Thyroid gland (tissue), 4 donors: ENCODE measurements at regions not wholly inside any gene's neighbourhood (a gene's known extent, or its start where the extent isn't known, plus 50 kb on each side); places are given as distances from the start of the nearest gene placed in this dataset.
"Not testable (repeated sequence)": the region's sequence is repeated elsewhere in the genome, so short reads cannot be mapped to it uniquely, and the experiment has no call there.

Experiments
- DNase-seq, 2 donors: peaks; one replicate each; pipeline ENCODE4 v3.0.0-alpha.2; 2019
- H3K27ac ChIP-seq, 3 donors: fragments of 200-600 bp; sonication (generic); 1 replicate in 2 of 3; 2 replicates in 1 of 3; pipeline ENCODE4 v1.5.1; 2016 to 2019; ENCODE audit warnings: mild to moderate bottlenecking in 1 of 3, moderate library complexity in 1 of 3
- H3K27me3 ChIP-seq: fragments of 200-600 bp; sonication (generic); one replicate; pipeline ENCODE4 v1.5.1; 2019
- H3K36me3 ChIP-seq, 2 donors: fragments of 200-600 bp; sonication (generic); one replicate each; pipeline ENCODE4 v1.5.1; 2016 to 2019
- H3K4me1 ChIP-seq, 2 donors: fragments of 200-600 bp; sonication (generic); one replicate each; pipeline ENCODE4 v1.5.1; 2017 to 2019
- H3K4me3 ChIP-seq, 3 donors: fragments of 200-600 bp; sonication (generic); replicated peaks in 1 of 3; 1 replicate in 2 of 3; 2 replicates in 1 of 3; pipeline ENCODE4 v1.5.1; 2016; ENCODE audit warnings: mild to moderate bottlenecking in 1 of 3
- H3K9me3 ChIP-seq: fragments of 200-600 bp; sonication (generic); one replicate; pipeline ENCODE4 v1.5.1; 2017
- CTCF ChIP-seq, 6 experiments: fragments of 200-600 bp in 3 of 6; fragments of 450-650 bp in 3 of 6; sonication (generic) in 3 of 6; IDR thresholded peaks; one replicate each; pipeline ENCODE4 v1.5.1; 2016 to 2019; ENCODE audit warnings: antibody characterized with exemption in 6 of 6, mild to moderate bottlenecking in 2 of 6, inconsistent platforms in 1 of 6, moderate library complexity in 1 of 6
- POLR2A ChIP-seq, 2 donors: fragments of 450-650 bp; IDR thresholded peaks; one replicate each; pipeline ENCODE4 v1.6.1; 2017; ENCODE audit warnings: antibody characterized with exemption in 2 of 2, mild to moderate bottlenecking in 2 of 2, moderate library complexity in 1 of 2
- WGBS, 2 donors: methylation state at CpG; one replicate each; pipeline ENCODE4 v1.1.5; 2017; 5-methylcytosine and 5-hydroxymethylcytosine counted together
- intact Hi-C: fragments of 100-400 bp; cut with DNase I; formaldehyde crosslinking; loops from one replicate; pipeline ENCODE4 v1.15.1; 2023

DNA sequence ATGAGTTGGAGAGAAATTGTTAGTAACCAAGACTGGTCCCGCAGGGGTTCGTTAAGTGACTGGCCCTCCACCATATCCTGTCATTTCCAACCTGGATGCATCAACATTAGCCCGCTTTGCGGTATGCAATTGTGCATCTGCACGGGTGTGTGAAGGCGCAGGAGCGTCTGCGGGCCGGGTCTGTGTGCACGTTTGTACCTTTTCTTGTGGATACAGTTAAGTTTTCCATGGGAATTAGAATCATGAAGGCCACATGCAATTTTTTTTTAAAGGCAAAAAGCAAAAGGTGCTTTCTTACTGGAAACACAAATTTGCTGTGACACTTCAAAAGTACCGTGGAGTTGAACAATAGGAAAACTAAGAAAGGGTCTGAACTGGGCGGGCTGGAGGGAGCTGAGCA, 355.4 kb upstream of the ZFHX3 start:
- H3K9me3 ChIP-seq, result no peaks in the 10 kb centered on the region
- H3K27me3 ChIP-seq, result no peaks in the 10 kb centered on the region
- WGBS, 2 donors, result 89 to 91% methylated on average over 12 of the region's 12 CpGs
- H3K27ac ChIP-seq, result no peak overlapping the region
- DNase-seq, result no peak
- no peaks in the 10 kb centered on the region for H3K36me3 ChIP-seq
- intact Hi-C loops, result no loop called here
- TF ChIP-seq POLR2A (IDR thresholded peaks at IDR 0.05), result no peak
- TF ChIP-seq CTCF (IDR thresholded peaks at IDR 0.05), result no peak
- H3K4me3 ChIP-seq, result no peak overlapping the region
- peaks cover 0 to 4% of the 10 kb centered on the region in 2 donors for H3K4me1 ChIP-seq

GRCh38 chr16:73400951-73401350, 353.0 kb upstream of the ZFHX3 start:
- no peak for TF ChIP-seq CTCF (IDR thresholded peaks at IDR 0.05)
- no peak for TF ChIP-seq POLR2A (IDR thresholded peaks at IDR 0.05)
- H3K27me3 ChIP-seq, result no peaks in the 10 kb centered on the region
- no peak overlapping the region for H3K27ac ChIP-seq
- H3K36me3 ChIP-seq, result no peaks in the 10 kb centered on the region
- intact Hi-C loops, result no loop called here
- H3K4me3 ChIP-seq, result no peak overlapping the region
- DNase-seq, result no peak
- H3K4me1 ChIP-seq, result peaks cover 0 to 4% of the 10 kb centered on the region in 2 donors
- WGBS, 2 donors, result 80% methylated on average over 10 of the region's 10 CpGs
- H3K9me3 ChIP-seq, result no peaks in the 10 kb centered on the region

DNA sequence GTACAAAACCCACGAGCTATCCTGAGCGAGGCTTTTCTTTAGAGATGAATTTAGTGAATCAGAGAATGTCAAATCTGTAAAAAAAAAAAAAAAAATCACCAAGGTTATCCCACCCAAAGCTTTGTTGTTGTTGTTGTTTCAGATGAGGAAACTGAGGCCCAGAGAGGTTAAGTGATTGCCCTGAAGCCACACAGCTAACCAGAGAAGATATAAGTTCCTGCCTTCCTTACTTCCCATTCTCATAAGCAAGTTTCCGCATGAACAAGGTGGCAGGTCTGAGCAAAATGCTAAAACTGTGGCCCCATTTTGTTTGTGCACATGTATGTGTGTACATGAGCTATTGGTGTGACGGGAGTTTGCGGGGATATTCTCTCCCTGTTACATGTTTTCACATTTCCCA, 352.1 kb upstream of the ZFHX3 start:
- intact Hi-C loops, result no loop called here
- 91 to 97% methylated on average over 5 of the region's 5 CpGs for WGBS, 2 donors
- H3K4me1 ChIP-seq, result peaks cover 0 to 4% of the 10 kb centered on the region in 2 donors

GRCh38 chr16:73399486-73399885, 351.6 kb upstream of the ZFHX3 start:
- no peak for DNase-seq
- intact Hi-C loops, result no loop called here
- H3K9me3 ChIP-seq, result no peaks in the 10 kb centered on the region
- H3K36me3 ChIP-seq, result no peaks in the 10 kb centered on the region
- no peaks in the 10 kb centered on the region for H3K27me3 ChIP-seq
- H3K4me1 ChIP-seq, result peaks cover 0 to 4% of the 10 kb centered on the region in 2 donors
- H3K27ac ChIP-seq, result no peak overlapping the region
- TF ChIP-seq CTCF (IDR thresholded peaks at IDR 0.05), result no peak
- TF ChIP-seq POLR2A (IDR thresholded peaks at IDR 0.05), result no peak
- no peak overlapping the region for H3K4me3 ChIP-seq
- whole genome bisulfite sequencing, 2 donors, result 35 to 41% methylated on average over 5 of the region's 5 CpGs

More for the DNA sequence above, 352.1 kb upstream of the ZFHX3 start:
- Histone ChIP-seq H3K27ac (no peak overlapping the region), H3K9me3 (no peaks in the 10 kb centered on the region), H3K4me3 (no peak overlapping the region), H3K36me3 (no peaks in the 10 kb centered on the region), H3K27me3 (no peaks in the 10 kb centered on the region)
- no peak for TF ChIP-seq CTCF (IDR thresholded peaks at IDR 0.05)
- TF ChIP-seq POLR2A (IDR thresholded peaks at IDR 0.05), result no peak
- DNase-seq, result no peak

DNA sequence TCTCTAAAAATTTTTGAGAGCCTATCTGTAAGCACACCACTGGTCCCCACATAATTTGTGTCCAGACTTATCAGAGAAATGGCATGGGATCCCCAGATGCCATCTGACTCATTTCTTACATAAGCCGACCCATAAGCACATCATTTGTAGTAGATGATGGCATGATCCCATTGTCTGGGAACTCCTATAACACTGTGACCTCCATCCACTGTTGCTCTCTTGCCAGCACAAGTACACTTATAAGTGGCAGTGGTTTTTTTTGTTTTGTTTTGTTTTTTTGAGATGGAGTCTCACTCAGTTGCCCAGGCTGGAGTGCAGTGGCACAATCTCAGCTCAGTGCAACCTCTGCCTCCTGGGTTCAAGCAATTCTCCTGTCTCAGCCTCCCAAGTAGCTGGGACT, 350.7 kb upstream of the ZFHX3 start:
- H3K27ac ChIP-seq, intact Hi-C loops: not testable (repeated sequence)
- WGBS, 2 donors, result 93 to 94% methylated on average over 1 of the region's 1 CpG

DNA sequence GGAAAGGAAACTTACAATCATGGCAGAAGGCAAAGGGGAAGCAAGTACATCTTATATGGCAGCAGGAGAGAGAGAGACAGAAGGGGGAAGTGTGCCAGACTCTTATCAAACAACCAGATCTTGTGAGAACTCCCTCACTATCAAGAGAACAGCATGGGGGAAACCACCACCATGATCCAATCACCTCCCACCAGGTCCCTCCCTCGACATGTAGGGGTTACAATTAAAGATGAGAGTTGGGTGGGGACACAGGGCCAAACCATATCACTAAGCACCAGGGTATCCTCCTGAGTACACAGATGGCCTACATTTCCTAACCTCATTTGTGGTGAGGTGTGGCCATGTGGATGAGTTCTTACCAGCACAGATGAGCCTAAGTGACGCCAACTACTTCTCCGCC, 348.6 kb upstream of the ZFHX3 start:
- no peaks in the 10 kb centered on the region for H3K36me3 ChIP-seq
- TF ChIP-seq CTCF (IDR thresholded peaks at IDR 0.05) (no peak), POLR2A (IDR thresholded peaks at IDR 0.05) (no peak)
- DNase-seq, result no peak
- H3K4me3 ChIP-seq, result no peak overlapping the region
- H3K9me3 ChIP-seq, result no peaks in the 10 kb centered on the region
- intact Hi-C loops, result no loop called here
- no peaks in the 10 kb centered on the region for H3K27me3 ChIP-seq
- peaks cover 0 to 4% of the 10 kb centered on the region in 2 donors for H3K4me1 ChIP-seq
- WGBS, 2 donors, result 75 to 85% methylated on average over 3 of the region's 3 CpGs
- H3K27ac ChIP-seq, result no peak overlapping the region

More for the DNA sequence above, 350.7 kb upstream of the ZFHX3 start:
- not testable (repeated sequence) for H3K9me3 ChIP-seq, H3K4me3 ChIP-seq, H3K27me3 ChIP-seq, DNase-seq, H3K4me1 ChIP-seq, H3K36me3 ChIP-seq
